ENCODE measurements at regions not wholly inside any gene's neighbourhood (a gene's known extent, or its start where the extent isn't known, plus 50 kb on each side); places are given as distances from the start of the nearest gene placed in this dataset.
"Not testable (repeated sequence)": the region's sequence is repeated elsewhere in the genome, so short reads cannot be mapped to it uniquely, and the experiment has no call there.

- H3K36me3 Mint-ChIP-seq (ENCODE audit: insufficient read depth, unreplicated experiment) = no peaks in the 10 kb centered on the region
- no peak overlapping the region for H3K27ac Mint-ChIP-seq (ENCODE audit: low read depth, unreplicated experiment)
- no peaks in the 10 kb centered on the region for H3K9me3 Mint-ChIP-seq (ENCODE audit: unreplicated experiment)
- no peak overlapping the region for H3K4me3 Mint-ChIP-seq (ENCODE audit: unreplicated experiment)
- ChIA-PET POLR2A (interaction anchor here (0.6 kb wide), 1 partner anchor 78 kb away, joined by 3 read pairs; no protein-coding TSS in a partner anchor), CTCF (interaction anchor here (0.9 to 1.6 kb wide), 2 partner anchors 8 to 14 kb away, joined by 3 to 5 read pairs; no protein-coding TSS in a partner anchor)
- intact Hi-C loops (cut with micrococcal nuclease) = no loop called here
- no peak for DNase-seq (ENCODE audit: unreplicated experiment)
- H3K4me1 Mint-ChIP-seq (ENCODE audit: insufficient read depth, unreplicated experiment) = no peaks in the 10 kb centered on the region
- BruUV-seq (replicated peaks) = no TSS peak
- H3K27me3 Mint-ChIP-seq (ENCODE audit: insufficient read depth, unreplicated experiment) = peaks cover 33% of the 10 kb centered on the region
- TF ChIP-seq CTCF (IDR thresholded peaks at IDR 0.05; ENCODE audit: unreplicated experiment) = no peak
Measured at GRCh38 chr20:43830883-43831282, 83.8 kb upstream of the TOX2 start.

- Mint-ChIP-seq H3K27me3 (ENCODE audit: insufficient read depth, unreplicated experiment) (peaks cover 33% of the 10 kb centered on the region), H3K36me3 (ENCODE audit: insufficient read depth, unreplicated experiment) (no peaks in the 10 kb centered on the region), H3K4me3 (ENCODE audit: unreplicated experiment) (no peak overlapping the region), H3K9me3 (ENCODE audit: unreplicated experiment) (no peaks in the 10 kb centered on the region), H3K27ac (ENCODE audit: low read depth, unreplicated experiment) (no peak overlapping the region), H3K4me1 (ENCODE audit: insufficient read depth, unreplicated experiment) (no peaks in the 10 kb centered on the region)
- ChIA-PET POLR2A (no interaction called here), CTCF (interaction anchor here (0.6 to 1.6 kb wide), 2 partner anchors 14 to 355 kb away, joined by 4 to 5 read pairs; no protein-coding TSS in a partner anchor)
- TF ChIP-seq CTCF (IDR thresholded peaks at IDR 0.05; ENCODE audit: unreplicated experiment) = no peak
- no peak for DNase-seq (ENCODE audit: unreplicated experiment)
- intact Hi-C loops (cut with micrococcal nuclease) = no loop called here
- BruUV-seq (replicated peaks) = no TSS peak
Measured at GRCh38 chr20:43829951-43830690, 84.5 kb upstream of the TOX2 start.

- no peak for TF ChIP-seq CTCF (IDR thresholded peaks at IDR 0.05; ENCODE audit: unreplicated experiment)
- no peaks in the 10 kb centered on the region for H3K36me3 Mint-ChIP-seq (ENCODE audit: insufficient read depth, unreplicated experiment)
- CTCF ChIA-PET = interaction anchor here (0.5 to 2.5 kb wide), 4 partner anchors 12 to 136 kb away, joined by 3 to 14 read pairs (median 4); no protein-coding TSS in a partner anchor
- POLR2A ChIA-PET = no interaction called here
- no peaks in the 10 kb centered on the region for H3K9me3 Mint-ChIP-seq (ENCODE audit: unreplicated experiment)
- H3K27me3 Mint-ChIP-seq (ENCODE audit: insufficient read depth, unreplicated experiment) = peaks cover 33% of the 10 kb centered on the region
- no TSS peak for BruUV-seq (replicated peaks)
- H3K4me1 Mint-ChIP-seq (ENCODE audit: insufficient read depth, unreplicated experiment) = no peaks in the 10 kb centered on the region
- intact Hi-C loops (cut with micrococcal nuclease) = no loop called here
- no peak overlapping the region for H3K27ac Mint-ChIP-seq (ENCODE audit: low read depth, unreplicated experiment)
- no peak overlapping the region for H3K4me3 Mint-ChIP-seq (ENCODE audit: unreplicated experiment)
- no peak for DNase-seq (ENCODE audit: unreplicated experiment)
Measured at GRCh38 chr20:43827940-43828562, 86.6 kb upstream of the TOX2 start.

GRCh38 chr20:43826943-43827342 lies 87.7 kb upstream of the TOX2 start:
- H3K9me3 Mint-ChIP-seq (ENCODE audit: unreplicated experiment); intact Hi-C loops (cut with micrococcal nuclease); H3K4me3 Mint-ChIP-seq (ENCODE audit: unreplicated experiment); H3K36me3 Mint-ChIP-seq (ENCODE audit: insufficient read depth, unreplicated experiment); DNase-seq (ENCODE audit: unreplicated experiment); H3K4me1 Mint-ChIP-seq (ENCODE audit: insufficient read depth, unreplicated experiment); BruUV-seq (replicated peaks); H3K27ac Mint-ChIP-seq (ENCODE audit: low read depth, unreplicated experiment): not testable (repeated sequence)
- CTCF ChIA-PET = interaction anchor here (1.1 kb wide), 1 partner anchor 14 kb away, joined by 4 read pairs; no protein-coding TSS in a partner anchor
- POLR2A ChIA-PET = interaction anchor here (0.6 kb wide), 1 partner anchor 176 kb away, joined by 3 read pairs; no protein-coding TSS in a partner anchor
- peaks cover 26% of the 10 kb centered on the region for H3K27me3 Mint-ChIP-seq (ENCODE audit: insufficient read depth, unreplicated experiment)
